ENCODE measurements at regions not wholly inside any gene's neighbourhood (a gene's known extent, or its start where the extent isn't known, plus 50 kb on each side); places are given as distances from the start of the nearest gene placed in this dataset.

GRCh38 chr9:90999425-91000397 lies 198.1 kb downstream of the SYK start:
- no peak for TF ChIP-seq CTCF (IDR thresholded peaks at IDR 0.05; ENCODE audit: control extremely low read depth in 1 of 3, insufficient read depth in 1 of 3, low read depth in 1 of 3, low read length in 3 of 3)
- TF ChIP-seq CREB1 (IDR thresholded peaks at IDR 0.05), result no peak
- no peak for TF ChIP-seq SAP30 (IDR thresholded peaks at IDR 0.05; ENCODE audit: insufficient read depth, insufficient replicate concordance, low read length)
- TF ChIP-seq TCF12 (IDR thresholded peaks at IDR 0.05; ENCODE audit: low read depth, low read length), result no peak
- TF ChIP-seq SP1 (IDR thresholded peaks at IDR 0.05; ENCODE audit: low read depth, low read length), result no peak
- no peak for TF ChIP-seq RFX5 (IDR thresholded peaks at IDR 0.05; ENCODE audit: borderline replicate concordance, low read depth, low read length)
- TF ChIP-seq GABPA (IDR thresholded peaks at IDR 0.05; ENCODE audit: borderline replicate concordance, insufficient read depth, low read length), result no peak
